ENCODE measurements at regions not wholly inside any gene's neighbourhood (a gene's known extent, or its start where the extent isn't known, plus 50 kb on each side); places are given as distances from the start of the nearest gene placed in this dataset.

- TF ChIP-seq, protein P1, sequence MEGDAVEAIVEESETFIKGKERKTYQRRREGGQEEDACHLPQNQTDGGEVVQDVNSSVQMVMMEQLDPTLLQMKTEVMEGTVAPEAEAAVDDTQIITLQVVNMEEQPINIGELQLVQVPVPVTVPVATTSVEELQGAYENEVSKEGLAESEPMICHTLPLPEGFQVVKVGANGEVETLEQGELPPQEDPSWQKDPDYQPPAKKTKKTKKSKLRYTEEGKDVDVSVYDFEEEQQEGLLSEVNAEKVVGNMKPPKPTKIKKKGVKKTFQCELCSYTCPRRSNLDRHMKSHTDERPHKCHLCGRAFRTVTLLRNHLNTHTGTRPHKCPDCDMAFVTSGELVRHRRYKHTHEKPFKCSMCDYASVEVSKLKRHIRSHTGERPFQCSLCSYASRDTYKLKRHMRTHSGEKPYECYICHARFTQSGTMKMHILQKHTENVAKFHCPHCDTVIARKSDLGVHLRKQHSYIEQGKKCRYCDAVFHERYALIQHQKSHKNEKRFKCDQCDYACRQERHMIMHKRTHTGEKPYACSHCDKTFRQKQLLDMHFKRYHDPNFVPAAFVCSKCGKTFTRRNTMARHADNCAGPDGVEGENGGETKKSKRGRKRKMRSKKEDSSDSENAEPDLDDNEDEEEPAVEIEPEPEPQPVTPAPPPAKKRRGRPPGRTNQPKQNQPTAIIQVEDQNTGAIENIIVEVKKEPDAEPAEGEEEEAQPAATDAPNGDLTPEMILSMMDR (optimal IDR thresholded peaks at IDR 0.05 in 1 of 3, IDR thresholded peaks at IDR 0.05 in 1 of 3, conservative IDR thresholded peaks at IDR 0.05 in 1 of 3; ENCODE audit: extremely low read depth in 1 of 3, insufficient read depth in 2 of 3, low read length in 3 of 3) = no peak
- no peak for TF ChIP-seq EZH2 (IDR thresholded peaks at IDR 0.05; ENCODE audit: low read length)
Measured at GRCh38 chr5:87119588-87119987, 148.1 kb upstream of the RASA1 start.
